ENCODE measurements at regions not wholly inside any gene's neighbourhood (a gene's known extent, or its start where the extent isn't known, plus 50 kb on each side); places are given as distances from the start of the nearest gene placed in this dataset.

DNA sequence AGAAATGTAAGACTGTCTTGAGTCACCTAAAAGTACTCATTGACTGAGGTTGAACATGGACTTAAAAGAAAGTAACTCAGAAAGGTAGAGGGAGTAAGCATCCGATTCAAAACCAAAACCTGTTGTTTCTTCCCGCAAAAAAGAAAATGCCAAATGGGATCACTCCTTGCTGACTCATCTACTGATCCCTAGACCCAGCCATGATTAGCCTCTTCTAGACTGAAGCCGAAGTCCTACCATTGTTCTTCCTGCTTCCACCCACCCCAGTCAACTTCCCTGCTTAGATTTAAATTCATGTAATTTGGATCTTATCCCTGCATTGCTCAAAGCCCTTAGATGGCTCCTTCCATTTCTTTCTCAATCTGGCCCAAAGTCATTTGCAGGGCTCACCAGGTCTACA lies 760.5 kb upstream of the SOX9 start:
- peaks cover 19% of the 10 kb centered on the region for H3K36me3 Mint-ChIP-seq
- H3K27me3 Mint-ChIP-seq (ENCODE audit: low read depth) = no peaks in the 10 kb centered on the region
- ATAC-seq (no peak), DNase-seq (ENCODE audit: low spot score) (no peak)
- peaks cover 47% of the 10 kb centered on the region for H3K9me3 Mint-ChIP-seq
- ChIA-PET POLR2A (no interaction called here), CTCF (no interaction called here)
- TF ChIP-seq ATF1 (CRISPR knock-in tag; IDR thresholded peaks at IDR 0.05) (no peak), CREB1 (CRISPR knock-in tag; IDR thresholded peaks at IDR 0.05) (no peak), RELA (CRISPR knock-in tag; IDR thresholded peaks at IDR 0.05; ENCODE audit: borderline replicate concordance) (no peak), NR2C2 (CRISPR knock-in tag; IDR thresholded peaks at IDR 0.05) (no peak), JUN (CRISPR knock-in tag; IDR thresholded peaks at IDR 0.05) (no peak), KAT7 (CRISPR knock-in tag; IDR thresholded peaks at IDR 0.05; ENCODE audit: borderline replicate concordance) (no peak), OVOL2 (CRISPR knock-in tag; IDR thresholded peaks at IDR 0.05; ENCODE audit: borderline replicate concordance) (no peak), ZNF396 (CRISPR knock-in tag; IDR thresholded peaks at IDR 0.05; ENCODE audit: borderline replicate concordance) (no peak), SP1 (CRISPR knock-in tag; conservative IDR thresholded peaks at IDR 0.05) (no peak), MXD4 (CRISPR knock-in tag; IDR thresholded peaks at IDR 0.05; ENCODE audit: borderline replicate concordance) (no peak), NR1H2 (CRISPR knock-in tag; IDR thresholded peaks at IDR 0.05) (no peak)
- TF ChIP-seq, protein P1, sequence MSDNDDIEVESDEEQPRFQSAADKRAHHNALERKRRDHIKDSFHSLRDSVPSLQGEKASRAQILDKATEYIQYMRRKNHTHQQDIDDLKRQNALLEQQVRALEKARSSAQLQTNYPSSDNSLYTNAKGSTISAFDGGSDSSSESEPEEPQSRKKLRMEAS (CRISPR knock-in tag; IDR thresholded peaks at IDR 0.05) = no peak
- TF ChIP-seq, protein P2, sequence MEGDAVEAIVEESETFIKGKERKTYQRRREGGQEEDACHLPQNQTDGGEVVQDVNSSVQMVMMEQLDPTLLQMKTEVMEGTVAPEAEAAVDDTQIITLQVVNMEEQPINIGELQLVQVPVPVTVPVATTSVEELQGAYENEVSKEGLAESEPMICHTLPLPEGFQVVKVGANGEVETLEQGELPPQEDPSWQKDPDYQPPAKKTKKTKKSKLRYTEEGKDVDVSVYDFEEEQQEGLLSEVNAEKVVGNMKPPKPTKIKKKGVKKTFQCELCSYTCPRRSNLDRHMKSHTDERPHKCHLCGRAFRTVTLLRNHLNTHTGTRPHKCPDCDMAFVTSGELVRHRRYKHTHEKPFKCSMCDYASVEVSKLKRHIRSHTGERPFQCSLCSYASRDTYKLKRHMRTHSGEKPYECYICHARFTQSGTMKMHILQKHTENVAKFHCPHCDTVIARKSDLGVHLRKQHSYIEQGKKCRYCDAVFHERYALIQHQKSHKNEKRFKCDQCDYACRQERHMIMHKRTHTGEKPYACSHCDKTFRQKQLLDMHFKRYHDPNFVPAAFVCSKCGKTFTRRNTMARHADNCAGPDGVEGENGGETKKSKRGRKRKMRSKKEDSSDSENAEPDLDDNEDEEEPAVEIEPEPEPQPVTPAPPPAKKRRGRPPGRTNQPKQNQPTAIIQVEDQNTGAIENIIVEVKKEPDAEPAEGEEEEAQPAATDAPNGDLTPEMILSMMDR (IDR thresholded peaks at IDR 0.05) = no peak
- TF ChIP-seq, protein P3, sequence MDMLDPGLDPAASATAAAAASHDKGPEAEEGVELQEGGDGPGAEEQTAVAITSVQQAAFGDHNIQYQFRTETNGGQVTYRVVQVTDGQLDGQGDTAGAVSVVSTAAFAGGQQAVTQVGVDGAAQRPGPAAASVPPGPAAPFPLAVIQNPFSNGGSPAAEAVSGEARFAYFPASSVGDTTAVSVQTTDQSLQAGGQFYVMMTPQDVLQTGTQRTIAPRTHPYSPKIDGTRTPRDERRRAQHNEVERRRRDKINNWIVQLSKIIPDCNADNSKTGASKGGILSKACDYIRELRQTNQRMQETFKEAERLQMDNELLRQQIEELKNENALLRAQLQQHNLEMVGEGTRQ (CRISPR knock-in tag; IDR thresholded peaks at IDR 0.05) = no peak
- TF ChIP-seq, protein P4, sequence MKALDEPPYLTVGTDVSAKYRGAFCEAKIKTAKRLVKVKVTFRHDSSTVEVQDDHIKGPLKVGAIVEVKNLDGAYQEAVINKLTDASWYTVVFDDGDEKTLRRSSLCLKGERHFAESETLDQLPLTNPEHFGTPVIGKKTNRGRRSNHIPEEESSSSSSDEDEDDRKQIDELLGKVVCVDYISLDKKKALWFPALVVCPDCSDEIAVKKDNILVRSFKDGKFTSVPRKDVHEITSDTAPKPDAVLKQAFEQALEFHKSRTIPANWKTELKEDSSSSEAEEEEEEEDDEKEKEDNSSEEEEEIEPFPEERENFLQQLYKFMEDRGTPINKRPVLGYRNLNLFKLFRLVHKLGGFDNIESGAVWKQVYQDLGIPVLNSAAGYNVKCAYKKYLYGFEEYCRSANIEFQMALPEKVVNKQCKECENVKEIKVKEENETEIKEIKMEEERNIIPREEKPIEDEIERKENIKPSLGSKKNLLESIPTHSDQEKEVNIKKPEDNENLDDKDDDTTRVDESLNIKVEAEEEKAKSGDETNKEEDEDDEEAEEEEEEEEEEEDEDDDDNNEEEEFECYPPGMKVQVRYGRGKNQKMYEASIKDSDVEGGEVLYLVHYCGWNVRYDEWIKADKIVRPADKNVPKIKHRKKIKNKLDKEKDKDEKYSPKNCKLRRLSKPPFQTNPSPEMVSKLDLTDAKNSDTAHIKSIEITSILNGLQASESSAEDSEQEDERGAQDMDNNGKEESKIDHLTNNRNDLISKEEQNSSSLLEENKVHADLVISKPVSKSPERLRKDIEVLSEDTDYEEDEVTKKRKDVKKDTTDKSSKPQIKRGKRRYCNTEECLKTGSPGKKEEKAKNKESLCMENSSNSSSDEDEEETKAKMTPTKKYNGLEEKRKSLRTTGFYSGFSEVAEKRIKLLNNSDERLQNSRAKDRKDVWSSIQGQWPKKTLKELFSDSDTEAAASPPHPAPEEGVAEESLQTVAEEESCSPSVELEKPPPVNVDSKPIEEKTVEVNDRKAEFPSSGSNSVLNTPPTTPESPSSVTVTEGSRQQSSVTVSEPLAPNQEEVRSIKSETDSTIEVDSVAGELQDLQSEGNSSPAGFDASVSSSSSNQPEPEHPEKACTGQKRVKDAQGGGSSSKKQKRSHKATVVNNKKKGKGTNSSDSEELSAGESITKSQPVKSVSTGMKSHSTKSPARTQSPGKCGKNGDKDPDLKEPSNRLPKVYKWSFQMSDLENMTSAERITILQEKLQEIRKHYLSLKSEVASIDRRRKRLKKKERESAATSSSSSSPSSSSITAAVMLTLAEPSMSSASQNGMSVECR (CRISPR knock-in tag; IDR thresholded peaks at IDR 0.05; ENCODE audit: borderline replicate concordance) = no peak
- TF ChIP-seq, protein P5, sequence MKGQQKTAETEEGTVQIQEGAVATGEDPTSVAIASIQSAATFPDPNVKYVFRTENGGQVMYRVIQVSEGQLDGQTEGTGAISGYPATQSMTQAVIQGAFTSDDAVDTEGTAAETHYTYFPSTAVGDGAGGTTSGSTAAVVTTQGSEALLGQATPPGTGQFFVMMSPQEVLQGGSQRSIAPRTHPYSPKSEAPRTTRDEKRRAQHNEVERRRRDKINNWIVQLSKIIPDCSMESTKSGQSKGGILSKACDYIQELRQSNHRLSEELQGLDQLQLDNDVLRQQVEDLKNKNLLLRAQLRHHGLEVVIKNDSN (CRISPR knock-in tag; IDR thresholded peaks at IDR 0.05) = no peak
- TF ChIP-seq, protein P6, sequence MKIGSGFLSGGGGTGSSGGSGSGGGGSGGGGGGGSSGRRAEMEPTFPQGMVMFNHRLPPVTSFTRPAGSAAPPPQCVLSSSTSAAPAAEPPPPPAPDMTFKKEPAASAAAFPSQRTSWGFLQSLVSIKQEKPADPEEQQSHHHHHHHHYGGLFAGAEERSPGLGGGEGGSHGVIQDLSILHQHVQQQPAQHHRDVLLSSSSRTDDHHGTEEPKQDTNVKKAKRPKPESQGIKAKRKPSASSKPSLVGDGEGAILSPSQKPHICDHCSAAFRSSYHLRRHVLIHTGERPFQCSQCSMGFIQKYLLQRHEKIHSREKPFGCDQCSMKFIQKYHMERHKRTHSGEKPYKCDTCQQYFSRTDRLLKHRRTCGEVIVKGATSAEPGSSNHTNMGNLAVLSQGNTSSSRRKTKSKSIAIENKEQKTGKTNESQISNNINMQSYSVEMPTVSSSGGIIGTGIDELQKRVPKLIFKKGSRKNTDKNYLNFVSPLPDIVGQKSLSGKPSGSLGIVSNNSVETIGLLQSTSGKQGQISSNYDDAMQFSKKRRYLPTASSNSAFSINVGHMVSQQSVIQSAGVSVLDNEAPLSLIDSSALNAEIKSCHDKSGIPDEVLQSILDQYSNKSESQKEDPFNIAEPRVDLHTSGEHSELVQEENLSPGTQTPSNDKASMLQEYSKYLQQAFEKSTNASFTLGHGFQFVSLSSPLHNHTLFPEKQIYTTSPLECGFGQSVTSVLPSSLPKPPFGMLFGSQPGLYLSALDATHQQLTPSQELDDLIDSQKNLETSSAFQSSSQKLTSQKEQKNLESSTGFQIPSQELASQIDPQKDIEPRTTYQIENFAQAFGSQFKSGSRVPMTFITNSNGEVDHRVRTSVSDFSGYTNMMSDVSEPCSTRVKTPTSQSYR (CRISPR knock-in tag; IDR thresholded peaks at IDR 0.05) = no peak
- TF ChIP-seq, protein P7, sequence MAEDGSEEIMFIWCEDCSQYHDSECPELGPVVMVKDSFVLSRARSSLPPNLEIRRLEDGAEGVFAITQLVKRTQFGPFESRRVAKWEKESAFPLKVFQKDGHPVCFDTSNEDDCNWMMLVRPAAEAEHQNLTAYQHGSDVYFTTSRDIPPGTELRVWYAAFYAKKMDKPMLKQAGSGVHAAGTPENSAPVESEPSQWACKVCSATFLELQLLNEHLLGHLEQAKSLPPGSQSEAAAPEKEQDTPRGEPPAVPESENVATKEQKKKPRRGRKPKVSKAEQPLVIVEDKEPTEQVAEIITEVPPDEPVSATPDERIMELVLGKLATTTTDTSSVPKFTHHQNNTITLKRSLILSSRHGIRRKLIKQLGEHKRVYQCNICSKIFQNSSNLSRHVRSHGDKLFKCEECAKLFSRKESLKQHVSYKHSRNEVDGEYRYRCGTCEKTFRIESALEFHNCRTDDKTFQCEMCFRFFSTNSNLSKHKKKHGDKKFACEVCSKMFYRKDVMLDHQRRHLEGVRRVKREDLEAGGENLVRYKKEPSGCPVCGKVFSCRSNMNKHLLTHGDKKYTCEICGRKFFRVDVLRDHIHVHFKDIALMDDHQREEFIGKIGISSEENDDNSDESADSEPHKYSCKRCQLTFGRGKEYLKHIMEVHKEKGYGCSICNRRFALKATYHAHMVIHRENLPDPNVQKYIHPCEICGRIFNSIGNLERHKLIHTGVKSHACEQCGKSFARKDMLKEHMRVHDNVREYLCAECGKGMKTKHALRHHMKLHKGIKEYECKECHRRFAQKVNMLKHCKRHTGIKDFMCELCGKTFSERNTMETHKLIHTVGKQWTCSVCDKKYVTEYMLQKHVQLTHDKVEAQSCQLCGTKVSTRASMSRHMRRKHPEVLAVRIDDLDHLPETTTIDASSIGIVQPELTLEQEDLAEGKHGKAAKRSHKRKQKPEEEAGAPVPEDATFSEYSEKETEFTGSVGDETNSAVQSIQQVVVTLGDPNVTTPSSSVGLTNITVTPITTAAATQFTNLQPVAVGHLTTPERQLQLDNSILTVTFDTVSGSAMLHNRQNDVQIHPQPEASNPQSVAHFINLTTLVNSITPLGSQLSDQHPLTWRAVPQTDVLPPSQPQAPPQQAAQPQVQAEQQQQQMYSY (CRISPR knock-in tag; IDR thresholded peaks at IDR 0.05) = no peak
- TF ChIP-seq, protein P8, sequence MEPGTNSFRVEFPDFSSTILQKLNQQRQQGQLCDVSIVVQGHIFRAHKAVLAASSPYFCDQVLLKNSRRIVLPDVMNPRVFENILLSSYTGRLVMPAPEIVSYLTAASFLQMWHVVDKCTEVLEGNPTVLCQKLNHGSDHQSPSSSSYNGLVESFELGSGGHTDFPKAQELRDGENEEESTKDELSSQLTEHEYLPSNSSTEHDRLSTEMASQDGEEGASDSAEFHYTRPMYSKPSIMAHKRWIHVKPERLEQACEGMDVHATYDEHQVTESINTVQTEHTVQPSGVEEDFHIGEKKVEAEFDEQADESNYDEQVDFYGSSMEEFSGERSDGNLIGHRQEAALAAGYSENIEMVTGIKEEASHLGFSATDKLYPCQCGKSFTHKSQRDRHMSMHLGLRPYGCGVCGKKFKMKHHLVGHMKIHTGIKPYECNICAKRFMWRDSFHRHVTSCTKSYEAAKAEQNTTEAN (CRISPR knock-in tag; IDR thresholded peaks at IDR 0.05) = no peak
- H3K4me1 Mint-ChIP-seq = no peaks in the 10 kb centered on the region
- no peak overlapping the region for H3K4me3 Mint-ChIP-seq
- H3K27ac Mint-ChIP-seq = no peak overlapping the region
